ENCODE measurements at regions not wholly inside any gene's neighbourhood (a gene's known extent, or its start where the extent isn't known, plus 50 kb on each side); places are given as distances from the start of the nearest gene placed in this dataset.

- TF ChIP-seq, protein P1, sequence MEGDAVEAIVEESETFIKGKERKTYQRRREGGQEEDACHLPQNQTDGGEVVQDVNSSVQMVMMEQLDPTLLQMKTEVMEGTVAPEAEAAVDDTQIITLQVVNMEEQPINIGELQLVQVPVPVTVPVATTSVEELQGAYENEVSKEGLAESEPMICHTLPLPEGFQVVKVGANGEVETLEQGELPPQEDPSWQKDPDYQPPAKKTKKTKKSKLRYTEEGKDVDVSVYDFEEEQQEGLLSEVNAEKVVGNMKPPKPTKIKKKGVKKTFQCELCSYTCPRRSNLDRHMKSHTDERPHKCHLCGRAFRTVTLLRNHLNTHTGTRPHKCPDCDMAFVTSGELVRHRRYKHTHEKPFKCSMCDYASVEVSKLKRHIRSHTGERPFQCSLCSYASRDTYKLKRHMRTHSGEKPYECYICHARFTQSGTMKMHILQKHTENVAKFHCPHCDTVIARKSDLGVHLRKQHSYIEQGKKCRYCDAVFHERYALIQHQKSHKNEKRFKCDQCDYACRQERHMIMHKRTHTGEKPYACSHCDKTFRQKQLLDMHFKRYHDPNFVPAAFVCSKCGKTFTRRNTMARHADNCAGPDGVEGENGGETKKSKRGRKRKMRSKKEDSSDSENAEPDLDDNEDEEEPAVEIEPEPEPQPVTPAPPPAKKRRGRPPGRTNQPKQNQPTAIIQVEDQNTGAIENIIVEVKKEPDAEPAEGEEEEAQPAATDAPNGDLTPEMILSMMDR (IDR thresholded peaks at IDR 0.05) = no peak
- no peak for ATAC-seq
Observed at GRCh38 chr6:88519301-88520016, 353.3 kb upstream of the CNR1 start.

GRCh38 chr6:88517737-88518136 is 351.6 kb upstream of the CNR1 start:
- DNase-seq (no peak), ATAC-seq (no peak)
- no peak overlapping the region for H3K27ac ChIP-seq
- no peaks in the 10 kb centered on the region for H3K36me3 ChIP-seq
- no peak overlapping the region for H3K4me3 ChIP-seq
- TF ChIP-seq, protein P1 (IDR thresholded peaks at IDR 0.05) = no peak
- H3K4me1 ChIP-seq = no peaks in the 10 kb centered on the region
- no peaks in the 10 kb centered on the region for H3K27me3 ChIP-seq
- H3K9me3 ChIP-seq = no peaks in the 10 kb centered on the region
- intact Hi-C loops (cut with DNase I) = no loop called here

More at GRCh38 chr6:88519301-88520016, 353.3 kb upstream of the CNR1 start:
- Histone ChIP-seq H3K27ac (no peak overlapping the region), H3K27me3 (no peaks in the 10 kb centered on the region), H3K9me3 (no peaks in the 10 kb centered on the region), H3K4me1 (no peaks in the 10 kb centered on the region), H3K36me3 (no peaks in the 10 kb centered on the region), H3K4me3 (no peak overlapping the region)
- DNase-seq = no peak
- intact Hi-C loops (cut with DNase I) = no loop called here

- no peak overlapping the region for H3K27ac ChIP-seq
- H3K4me1 ChIP-seq = no peaks in the 10 kb centered on the region
- H3K27me3 ChIP-seq = no peaks in the 10 kb centered on the region
- DNase-seq (no peak), ATAC-seq (no peak)
- TF ChIP-seq, protein P1 (IDR thresholded peaks at IDR 0.05) = no peak
- H3K36me3 ChIP-seq = no peaks in the 10 kb centered on the region
- intact Hi-C loops (cut with DNase I) = no loop called here
- no peak overlapping the region for H3K4me3 ChIP-seq
- H3K9me3 ChIP-seq = no peaks in the 10 kb centered on the region
Observed at GRCh38 chr6:88513920-88514319, 347.8 kb upstream of the CNR1 start.

- intact Hi-C loops (cut with DNase I) = no loop called here
- DNase-seq = no peak
Observed at GRCh38 chr6:88513471-88513870, 347.3 kb upstream of the CNR1 start.

GRCh38 chr6:88512951-88513350 is 346.8 kb upstream of the CNR1 start:
- Histone ChIP-seq H3K4me3 (no peak overlapping the region), H3K4me1 (no peaks in the 10 kb centered on the region), H3K9me3 (peaks cover 0 to 2% of the 10 kb centered on the region in 2 donors), H3K36me3 (no peaks in the 10 kb centered on the region), H3K27ac (no peak overlapping the region), H3K27me3 (no peaks in the 10 kb centered on the region)
- ATAC-seq = no peak
- TF ChIP-seq, protein P1 (IDR thresholded peaks at IDR 0.05) = no peak
- no peak for DNase-seq
- intact Hi-C loops (cut with DNase I) = no loop called here

More at GRCh38 chr6:88513471-88513870, 347.3 kb upstream of the CNR1 start:
- H3K4me1 ChIP-seq = no peaks in the 10 kb centered on the region
- H3K4me3 ChIP-seq = no peak overlapping the region
- TF ChIP-seq, protein P1 (IDR thresholded peaks at IDR 0.05) = no peak
- no peaks in the 10 kb centered on the region for H3K27me3 ChIP-seq
- ATAC-seq = no peak
- H3K36me3 ChIP-seq = no peaks in the 10 kb centered on the region
- peaks cover 0 to 1% of the 10 kb centered on the region in 2 donors for H3K9me3 ChIP-seq
- no peak overlapping the region for H3K27ac ChIP-seq

Data from left lung (tissue), 4 donors.